ENCODE measurements at regions not wholly inside any gene's neighbourhood (a gene's known extent, or its start where the extent isn't known, plus 50 kb on each side); places are given as distances from the start of the nearest gene placed in this dataset.
"Not testable (repeated sequence)": the region's sequence is repeated elsewhere in the genome, so short reads cannot be mapped to it uniquely, and the experiment has no call there.

DNA sequence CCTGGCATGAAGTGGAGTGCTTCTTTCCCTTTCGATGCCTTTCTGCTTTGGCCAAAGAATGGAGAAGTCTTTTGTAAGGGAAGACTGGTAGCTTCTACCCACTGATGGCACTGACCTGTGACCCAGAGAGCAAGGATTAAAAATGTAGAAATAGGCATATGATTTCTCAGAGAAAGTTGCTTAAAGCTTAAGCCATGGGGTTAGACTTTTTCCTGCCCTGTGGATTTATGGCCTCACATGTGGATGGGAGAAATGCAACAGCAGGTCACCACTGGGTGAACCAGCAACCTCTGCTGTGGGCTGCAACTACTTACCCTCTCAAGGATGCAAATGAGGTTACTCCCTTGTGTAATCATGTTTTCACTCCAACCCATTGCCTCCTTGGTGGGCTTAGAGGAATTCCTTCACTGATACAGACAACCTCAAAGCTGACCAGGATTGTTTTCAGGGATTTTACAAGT, 86.7 kb upstream of the CDC42EP3 start:
- not testable (repeated sequence) for TF ChIP-seq EP300 (IDR thresholded peaks at IDR 0.05; ENCODE audit: low read depth)
- TF ChIP-seq, protein P1, sequence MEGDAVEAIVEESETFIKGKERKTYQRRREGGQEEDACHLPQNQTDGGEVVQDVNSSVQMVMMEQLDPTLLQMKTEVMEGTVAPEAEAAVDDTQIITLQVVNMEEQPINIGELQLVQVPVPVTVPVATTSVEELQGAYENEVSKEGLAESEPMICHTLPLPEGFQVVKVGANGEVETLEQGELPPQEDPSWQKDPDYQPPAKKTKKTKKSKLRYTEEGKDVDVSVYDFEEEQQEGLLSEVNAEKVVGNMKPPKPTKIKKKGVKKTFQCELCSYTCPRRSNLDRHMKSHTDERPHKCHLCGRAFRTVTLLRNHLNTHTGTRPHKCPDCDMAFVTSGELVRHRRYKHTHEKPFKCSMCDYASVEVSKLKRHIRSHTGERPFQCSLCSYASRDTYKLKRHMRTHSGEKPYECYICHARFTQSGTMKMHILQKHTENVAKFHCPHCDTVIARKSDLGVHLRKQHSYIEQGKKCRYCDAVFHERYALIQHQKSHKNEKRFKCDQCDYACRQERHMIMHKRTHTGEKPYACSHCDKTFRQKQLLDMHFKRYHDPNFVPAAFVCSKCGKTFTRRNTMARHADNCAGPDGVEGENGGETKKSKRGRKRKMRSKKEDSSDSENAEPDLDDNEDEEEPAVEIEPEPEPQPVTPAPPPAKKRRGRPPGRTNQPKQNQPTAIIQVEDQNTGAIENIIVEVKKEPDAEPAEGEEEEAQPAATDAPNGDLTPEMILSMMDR (IDR thresholded peaks at IDR 0.05): not testable (repeated sequence)

Data from transverse colon (tissue), 3 donors.